HG02610 (cell line): ENCODE measurements at regions not wholly inside any gene's neighbourhood (a gene's known extent, or its start where the extent isn't known, plus 50 kb on each side); places are given as distances from the start of the nearest gene placed in this dataset.
"Not testable (repeated sequence)": the region's sequence is repeated elsewhere in the genome, so short reads cannot be mapped to it uniquely, and the experiment has no call there.

ENCODE experiments used
- ATAC-seq: cut with Tn5 transposase; IDR thresholded peaks from one replicate; pipeline ENCODE4 v1.9.1; 2021; ENCODE audit warnings: mild to moderate bottlenecking, moderate library complexity; ENCODE audit not compliant: unreplicated experiment

DNA sequence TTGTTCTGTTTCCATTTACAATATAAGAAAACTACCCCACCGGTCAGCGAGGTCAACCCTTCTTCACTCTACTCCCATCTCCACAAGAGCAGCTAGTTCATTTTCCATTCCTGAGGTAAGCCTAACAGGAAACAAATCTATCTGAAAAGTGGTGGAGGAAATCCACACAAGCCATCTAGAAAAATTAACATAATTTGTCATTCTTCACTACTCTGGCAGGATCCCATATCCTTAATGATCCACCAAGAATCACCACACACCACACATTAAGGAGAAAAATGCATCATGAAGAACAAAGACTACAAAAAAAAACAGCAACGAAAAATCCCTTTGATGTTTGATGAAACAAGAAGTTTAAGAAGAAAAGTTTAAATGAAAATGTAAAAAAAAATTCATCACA is 1771.0 kb downstream of the EFNA5 start:
- no peak for ATAC-seq

DNA sequence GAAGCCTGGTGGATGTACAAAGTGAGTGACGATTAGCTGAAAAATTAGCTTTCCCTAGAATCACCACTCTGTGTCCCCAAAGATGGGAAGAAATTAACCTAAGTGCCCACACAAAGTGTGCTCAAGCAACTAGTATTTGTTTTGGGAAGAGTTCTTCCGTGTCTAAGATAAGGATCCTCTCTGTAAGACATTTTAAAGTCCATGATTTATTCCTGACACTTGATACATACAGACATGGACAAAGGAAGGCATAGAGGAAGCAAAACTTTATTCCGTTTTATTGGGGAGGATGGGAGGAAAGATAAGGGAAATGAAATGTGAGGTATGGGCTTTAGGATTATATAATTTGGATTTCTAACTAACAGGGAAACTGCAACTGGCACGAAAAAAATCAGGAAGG is 1772.6 kb downstream of the EFNA5 start:
- ATAC-seq = no peak

DNA sequence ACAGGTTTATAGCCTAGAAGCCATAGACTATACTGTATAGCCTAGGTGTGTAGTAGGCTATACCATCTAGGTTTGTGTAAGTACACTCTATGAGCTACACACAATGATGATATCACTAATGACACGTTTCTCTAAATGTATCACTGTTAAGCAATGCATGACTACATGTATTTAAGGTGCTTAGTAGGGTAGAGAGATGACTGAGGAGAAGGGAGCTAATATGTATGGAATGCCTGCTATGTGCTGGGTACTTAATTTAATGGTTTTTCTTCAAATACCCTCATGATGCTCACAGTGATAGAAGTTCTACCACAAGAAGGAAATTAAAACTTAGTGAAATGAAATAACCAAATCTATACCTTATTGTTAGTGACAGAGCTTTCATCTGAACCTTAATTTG is 1785.5 kb downstream of the EFNA5 start:
- no peak for ATAC-seq

DNA sequence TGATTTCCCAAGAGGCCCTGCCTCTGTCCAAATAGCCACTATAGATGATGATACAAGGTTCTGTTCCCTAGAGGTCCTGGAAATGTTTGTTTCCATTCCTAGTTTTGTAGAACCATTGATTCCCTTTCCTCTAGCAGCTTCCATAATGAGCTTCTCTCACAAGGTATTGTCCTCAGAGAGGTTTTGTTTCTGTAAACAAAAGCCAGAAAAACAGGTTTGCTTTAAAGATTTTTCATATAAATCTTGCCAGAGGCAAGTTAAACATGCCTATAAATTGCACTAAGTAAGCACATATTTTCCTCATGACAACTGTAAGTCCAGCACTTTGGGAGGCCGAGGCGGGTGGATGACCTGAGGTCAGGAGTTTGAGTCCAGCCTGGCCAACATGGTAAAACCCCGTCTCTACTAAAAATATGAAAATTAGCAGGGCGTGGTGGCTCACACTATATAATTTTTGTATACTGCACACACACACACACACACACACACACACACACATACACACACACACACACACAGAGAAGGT is 1787.7 kb downstream of the EFNA5 start:
- ATAC-seq = no peak

DNA sequence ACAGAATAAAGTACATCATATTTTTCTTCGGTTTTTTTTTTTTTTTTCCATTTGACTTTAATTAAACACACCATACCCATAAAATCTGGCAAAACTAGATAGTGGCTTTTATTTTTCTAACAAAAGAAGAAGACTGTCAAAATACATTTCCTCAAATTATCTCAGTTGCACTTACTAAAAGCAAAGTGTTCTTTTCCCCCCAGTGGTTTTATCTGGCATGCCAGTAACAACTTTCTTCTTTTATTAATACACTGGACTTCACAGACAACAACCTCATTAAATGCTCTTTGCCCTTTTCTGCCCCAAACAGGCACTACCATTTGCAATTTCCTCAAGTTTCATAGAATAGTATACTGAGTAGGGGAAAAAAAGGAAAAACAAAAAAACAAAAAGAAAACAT is 1792.3 kb downstream of the EFNA5 start:
- no peak for ATAC-seq

DNA sequence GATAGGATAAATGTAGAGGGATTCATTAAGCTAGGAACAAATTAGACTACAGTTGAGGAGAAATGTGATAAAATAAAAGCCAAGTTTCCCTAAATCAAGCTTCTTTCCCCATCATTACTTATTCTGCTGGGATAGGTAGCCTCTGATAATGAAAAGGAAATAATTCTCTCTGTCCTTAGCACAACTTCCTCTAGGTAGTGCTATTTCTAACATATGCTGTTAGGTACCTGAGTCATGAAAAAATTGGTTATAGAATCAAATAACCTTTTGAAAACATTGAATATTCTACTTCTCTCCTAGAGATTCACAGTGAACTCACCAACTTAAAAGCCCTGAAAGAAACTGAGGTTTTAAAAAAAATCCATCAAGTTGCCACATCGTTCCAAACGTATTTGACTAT is 1793.1 kb downstream of the EFNA5 start:
- ATAC-seq = no peak

DNA sequence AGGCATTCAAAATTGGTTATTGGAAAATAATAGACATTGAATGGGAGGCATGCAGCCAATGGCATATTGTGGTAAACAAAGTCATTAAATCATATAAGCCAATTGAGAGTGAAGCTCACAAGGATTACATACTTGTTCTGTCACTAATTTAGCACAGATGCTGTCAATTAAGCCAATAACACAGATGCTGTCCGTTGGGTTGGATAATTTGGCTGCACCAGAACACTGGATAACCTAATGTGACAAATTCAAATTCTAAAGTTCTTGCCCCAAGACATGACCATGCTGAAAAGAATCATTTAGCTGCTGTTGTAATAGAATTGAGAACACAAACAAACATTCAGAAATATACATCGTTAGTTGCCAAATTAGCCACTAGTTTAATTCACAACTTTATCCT is 1796.4 kb downstream of the EFNA5 start:
- ATAC-seq = no peak

DNA sequence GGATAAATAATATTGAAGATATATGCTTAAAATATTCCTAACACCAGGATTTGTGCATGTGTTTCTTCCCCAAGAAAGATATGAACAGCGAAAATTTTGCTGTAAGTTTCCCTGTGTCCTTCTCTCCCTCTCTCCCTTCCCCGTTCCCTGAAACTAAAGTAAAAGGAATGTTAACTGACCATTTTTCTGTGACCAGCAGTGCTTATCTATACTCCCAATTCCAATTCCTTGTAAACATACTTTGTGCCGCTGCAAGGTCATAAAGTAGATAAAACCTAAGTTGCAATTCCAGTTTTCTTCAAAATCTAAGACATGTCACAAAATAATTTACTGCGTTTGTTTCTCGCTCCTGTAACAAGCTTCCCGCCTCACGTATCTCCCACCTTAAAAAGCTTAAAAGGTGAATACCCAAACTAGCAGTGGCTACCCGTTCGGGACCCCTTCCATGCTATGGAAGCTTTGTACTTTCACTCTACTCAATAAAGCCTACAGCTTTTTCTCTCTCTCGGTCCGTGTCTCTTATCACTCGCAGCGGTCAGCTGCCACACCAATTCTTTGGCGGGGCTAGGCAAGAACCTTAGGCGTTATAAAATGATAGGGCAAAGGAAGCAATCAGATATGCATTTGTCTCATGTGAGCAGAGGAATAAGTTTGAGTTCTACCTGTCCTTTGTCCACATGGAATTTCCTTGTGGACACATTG is 1798.0 kb downstream of the EFNA5 start:
- ATAC-seq = no peak

DNA sequence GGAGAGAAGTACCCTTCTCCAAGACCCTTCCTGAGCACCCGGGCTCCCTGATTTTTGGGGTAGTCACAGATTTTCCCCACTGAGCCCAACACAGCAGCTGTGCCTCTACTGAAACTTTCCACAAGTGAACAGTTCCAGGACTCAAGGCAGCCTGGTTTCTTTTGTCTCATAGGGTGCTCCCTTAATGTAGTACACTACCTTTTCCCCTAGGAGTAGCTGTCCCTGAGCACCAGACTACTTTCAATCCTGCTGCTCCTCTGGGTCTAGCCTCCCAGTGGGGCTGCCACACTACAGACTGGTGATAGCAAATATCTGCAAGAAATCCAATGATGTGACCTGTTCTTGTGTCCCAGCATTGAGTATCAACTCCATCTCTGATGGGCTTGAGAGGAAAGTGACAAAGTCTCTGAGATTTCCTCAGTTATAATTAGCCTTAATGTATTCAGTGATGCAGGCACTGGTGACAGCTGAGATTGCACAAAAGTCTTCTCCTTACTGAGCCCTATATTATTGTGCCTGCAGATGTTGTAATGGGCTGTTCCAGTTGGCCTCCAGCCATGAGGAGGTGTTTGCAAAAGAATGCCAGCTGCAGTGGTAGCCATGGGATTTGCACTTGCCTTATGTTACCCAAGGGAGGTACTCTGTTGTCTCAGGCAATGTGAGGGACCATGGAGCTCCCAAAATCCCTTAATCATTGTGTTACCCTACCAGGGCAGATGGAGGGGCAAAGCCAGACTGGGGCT is 1802.5 kb downstream of the EFNA5 start:
- no peak for ATAC-seq

DNA sequence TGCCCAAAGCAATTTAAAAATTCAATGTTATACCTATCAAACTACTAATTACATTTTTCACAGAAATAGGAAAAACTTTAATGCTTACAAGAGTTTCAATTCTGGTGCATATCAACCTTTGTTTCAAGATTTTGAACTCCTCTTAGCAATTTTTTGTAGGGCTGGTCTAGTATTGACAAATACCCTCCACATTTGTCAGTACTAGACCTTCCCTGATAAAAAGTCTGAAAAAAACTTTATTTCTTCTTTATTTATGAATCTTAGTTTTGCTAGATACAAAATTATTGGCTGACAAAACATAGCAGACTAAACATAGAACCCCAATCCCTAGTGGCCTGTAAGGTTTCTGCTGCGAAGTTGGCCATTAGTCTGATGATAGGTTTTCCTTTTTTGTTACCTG is 1804.9 kb downstream of the EFNA5 start:
- no peak for ATAC-seq

DNA sequence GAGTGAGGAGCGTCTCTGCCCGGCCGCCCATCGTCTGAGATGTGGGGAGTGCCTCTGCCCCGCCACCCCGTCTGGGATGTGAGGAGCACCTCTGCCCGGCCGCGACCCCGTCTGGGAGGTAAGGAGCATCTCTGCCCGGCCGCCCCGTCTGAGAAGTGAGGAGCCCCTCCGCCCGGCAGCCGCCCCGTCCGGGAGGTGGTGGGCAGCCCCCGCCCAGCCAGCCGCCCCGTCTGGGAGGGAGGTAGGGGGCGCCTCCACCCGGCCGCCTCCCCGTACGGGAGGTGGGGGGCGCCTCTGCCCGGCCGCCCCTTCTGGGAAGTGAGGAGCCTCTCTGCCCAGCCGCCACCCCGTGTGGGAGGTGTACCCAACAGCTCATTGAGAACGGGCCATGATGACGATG is 1811.4 kb downstream of the EFNA5 start:
- ATAC-seq = not testable (repeated sequence)

DNA sequence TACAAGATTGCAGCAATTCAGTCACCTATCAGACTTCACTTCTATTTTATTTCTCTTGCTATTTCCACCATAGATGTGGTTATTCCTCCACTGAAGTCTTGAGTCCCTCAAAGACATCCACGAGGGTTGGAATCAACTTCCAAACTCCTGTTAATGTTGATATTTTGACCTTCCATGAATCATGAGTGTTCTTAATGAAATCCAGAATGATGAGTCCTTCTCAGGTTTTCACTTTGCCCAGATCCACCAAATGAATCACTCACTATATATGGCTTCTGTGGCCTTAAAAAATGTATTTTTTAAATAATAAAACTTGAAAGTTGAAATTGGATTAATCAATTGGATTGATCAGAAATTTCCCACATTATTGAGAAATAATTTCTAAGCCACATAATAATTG is 1821.0 kb downstream of the EFNA5 start:
- ATAC-seq = no peak

DNA sequence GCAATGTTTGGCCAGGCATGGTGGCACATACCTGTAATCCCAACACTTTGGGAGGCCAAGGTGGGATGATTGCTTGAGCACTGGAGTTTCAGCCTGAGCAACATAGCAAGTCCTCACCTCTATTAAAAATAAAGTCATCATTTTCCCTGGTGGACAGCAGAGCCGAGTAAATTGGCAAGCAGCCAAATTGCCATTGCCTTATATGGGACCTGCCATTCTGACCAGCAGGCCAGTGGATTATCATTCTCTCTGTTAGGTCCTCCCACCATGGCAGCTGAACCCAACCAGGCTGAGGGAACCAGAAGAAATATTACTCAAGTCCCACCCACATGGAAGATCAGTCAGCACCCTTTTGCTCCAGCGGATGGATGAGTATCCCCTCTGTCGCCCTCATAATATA is 1829.9 kb downstream of the EFNA5 start:
- ATAC-seq = no peak

DNA sequence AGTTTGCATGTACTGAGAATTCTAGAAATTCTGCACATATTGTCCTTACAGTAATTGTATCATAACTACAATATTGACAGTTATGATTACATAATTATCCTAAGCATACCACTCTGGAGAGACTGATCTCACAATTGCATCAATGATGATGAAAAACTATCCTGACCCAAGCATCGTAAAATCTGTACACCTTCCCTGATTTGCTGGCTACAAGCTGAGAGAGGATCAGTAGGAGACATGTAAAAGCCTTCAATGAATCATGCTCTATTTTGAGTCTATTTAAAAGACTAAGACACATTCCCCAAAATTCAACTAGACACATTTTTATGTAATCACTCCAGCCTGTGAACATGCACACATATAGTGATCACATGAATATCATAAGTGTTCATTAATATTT is 1833.8 kb downstream of the EFNA5 start:
- ATAC-seq = no peak

DNA sequence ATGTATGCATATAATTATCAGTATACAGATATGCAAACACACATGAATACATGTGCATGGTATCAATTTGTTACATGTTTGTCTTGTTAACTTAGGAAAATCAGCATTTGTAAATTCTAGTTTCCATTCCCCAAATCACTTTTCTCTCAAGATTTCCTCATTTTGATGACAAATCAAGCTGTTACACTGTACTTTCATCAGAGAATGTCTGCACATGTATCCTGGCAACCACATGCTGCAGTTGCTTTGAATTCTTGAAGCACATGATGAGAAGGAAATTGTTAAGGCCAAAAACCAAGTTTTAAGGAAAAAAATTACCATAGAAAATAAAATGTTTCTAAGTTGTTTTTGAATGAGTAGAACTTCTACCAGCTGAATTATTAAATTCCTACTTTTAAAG is 1834.5 kb downstream of the EFNA5 start:
- ATAC-seq = no peak

DNA sequence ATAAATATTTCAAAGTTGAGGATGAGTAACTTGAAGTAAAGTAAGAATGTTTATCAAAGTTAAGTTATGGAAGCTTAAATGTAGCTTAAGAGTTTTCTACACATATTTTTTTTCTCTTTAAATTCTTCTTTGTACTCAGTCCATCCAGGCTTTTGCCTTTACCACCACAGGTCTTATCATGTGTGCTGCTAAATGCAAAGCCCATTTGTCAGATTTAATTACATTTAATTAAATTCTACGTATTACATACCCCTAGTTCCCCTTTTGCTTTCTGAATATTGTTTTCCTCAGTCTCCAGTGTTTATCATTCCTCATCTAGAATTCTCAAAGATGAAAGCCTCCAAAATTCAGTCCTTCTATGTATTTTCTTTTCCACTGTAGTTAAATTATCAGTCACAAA is 1841.9 kb downstream of the EFNA5 start:
- ATAC-seq = no peak

DNA sequence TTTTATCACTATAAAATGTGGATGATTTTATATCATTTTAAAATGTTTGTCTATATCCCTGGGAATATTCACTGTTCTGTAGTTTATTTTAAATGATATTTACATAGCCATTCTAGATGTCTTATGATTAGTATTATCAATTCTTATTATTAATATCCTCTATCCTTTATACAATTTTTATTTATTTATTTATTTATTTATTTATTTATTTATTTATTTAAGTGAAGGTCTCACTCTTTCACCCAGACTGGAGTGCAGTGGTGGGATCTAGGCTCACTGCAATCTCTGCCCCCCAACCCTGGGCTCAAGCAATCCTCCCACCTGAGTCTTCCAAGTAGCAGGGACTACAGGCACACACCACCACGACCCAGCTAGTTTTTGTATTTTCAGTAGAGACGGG is 1848.9 kb downstream of the EFNA5 start:
- no peak for ATAC-seq

DNA sequence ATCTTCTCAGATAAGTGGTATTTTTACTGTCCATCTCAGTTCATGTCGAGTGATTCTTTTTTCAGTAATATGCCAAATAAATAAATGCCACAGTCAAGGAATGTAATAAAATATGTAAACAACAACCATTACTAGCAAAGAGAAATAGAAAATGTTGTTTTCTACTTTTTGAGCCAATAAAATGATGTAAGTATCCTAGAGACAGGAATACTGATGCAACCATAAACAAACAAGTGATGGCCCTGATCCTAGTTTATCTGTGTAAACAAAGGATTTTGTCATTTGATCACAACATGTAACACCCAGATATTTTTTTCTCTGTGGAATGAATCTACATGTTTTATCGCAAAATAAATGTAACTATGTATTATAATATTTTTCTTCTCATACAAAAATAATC is 1852.8 kb downstream of the EFNA5 start:
- no peak for ATAC-seq

DNA sequence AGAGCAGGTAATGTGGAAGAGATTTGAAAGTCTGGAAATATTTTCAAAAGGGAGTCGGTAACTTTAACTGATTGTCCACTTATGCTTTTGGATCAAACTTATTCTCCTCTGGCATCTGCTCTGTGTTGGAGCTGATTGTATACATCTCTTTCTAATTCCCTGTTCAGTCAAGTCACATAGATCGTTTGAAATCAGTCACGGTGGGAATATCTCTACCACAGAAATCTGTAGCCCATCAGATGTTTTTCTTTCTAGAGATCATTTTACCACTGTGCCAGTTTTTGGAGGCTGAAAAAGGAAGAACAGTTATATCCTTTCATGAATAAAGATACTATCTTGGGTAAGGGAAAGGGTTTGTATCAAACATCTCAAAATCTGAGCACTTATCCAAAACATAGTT is 1853.3 kb downstream of the EFNA5 start:
- no peak for ATAC-seq

DNA sequence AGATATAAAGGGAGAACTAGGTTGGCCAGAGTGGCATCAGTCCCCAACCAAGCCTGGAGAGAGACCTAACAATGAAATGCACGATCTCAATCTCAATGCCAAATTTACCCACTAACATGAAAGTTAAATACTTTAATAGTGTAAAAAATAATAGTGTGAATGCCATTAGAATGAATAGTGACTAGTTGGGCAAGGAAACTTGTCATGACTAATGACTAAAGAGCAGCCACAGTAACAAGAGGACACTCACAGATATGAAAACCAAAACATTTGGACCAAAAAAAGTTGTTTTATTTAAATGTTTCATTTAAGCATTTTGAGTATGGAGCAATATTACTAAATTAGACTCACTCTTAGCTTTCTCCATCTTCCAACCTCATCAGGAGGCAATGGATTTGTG is 1853.8 kb downstream of the EFNA5 start:
- no peak for ATAC-seq

DNA sequence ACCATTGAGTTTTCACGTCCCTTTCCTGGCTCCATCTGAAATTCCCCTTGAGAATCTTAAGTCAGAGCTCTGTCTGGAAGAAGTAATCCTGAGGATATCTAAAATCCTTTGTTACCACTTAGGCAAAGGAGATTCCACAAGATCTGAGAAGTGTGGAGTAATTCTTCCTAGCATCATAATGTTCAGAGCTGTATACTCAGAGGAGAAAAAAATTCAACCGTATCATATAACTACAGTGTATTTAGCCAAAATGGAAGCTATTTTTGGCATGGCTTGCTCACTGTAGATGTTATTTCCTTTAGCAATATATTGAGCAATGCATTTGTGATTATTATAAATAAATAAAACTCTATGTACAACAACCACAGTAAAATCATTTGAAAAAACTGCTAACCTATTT is 1858.4 kb downstream of the EFNA5 start:
- ATAC-seq = no peak

DNA sequence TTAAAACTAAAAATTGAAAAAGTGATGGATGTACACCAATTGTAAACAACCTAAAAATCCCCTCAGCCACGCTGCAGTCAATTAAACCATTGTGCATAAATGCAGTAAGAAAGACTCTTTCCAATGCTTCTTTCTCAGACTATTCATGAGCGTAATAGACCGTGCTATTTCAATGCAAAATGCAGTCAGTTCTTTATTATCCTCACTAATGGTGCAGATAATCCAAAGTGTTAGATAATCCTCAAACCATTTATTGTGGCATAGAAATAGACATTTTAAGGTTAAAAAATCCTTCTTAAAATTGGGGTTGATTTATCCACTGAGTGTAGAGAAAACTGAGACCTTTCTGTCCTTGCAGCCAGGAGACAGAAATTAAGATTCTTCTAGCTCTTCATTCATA is 1862.8 kb downstream of the EFNA5 start:
- no peak for ATAC-seq

DNA sequence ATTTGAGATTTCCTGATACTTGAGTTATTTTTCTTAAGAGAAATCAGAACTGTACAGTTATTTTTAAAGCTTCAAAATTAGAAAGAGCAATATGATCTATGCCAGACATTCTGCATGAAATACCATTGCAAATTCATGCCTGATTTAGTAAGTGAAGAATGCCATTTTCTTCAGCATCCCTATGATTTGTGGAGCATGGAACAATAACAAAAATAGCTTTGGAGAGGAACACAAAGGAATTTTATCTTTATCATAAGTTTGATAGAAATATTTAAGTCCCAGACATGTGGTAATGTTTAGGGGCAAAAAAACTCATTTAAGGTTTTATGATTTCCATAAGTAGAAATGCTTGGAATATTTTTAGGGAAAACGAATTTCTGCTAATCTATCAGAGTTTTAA is 1863.4 kb downstream of the EFNA5 start:
- ATAC-seq = no peak
